Fibroblast of skin of scalp (primary cell): ENCODE measurements at regions not wholly inside any gene's neighbourhood (a gene's known extent, or its start where the extent isn't known, plus 50 kb on each side); places are given as distances from the start of the nearest gene placed in this dataset.
A peak's percentile ranks its signal among the peaks of the same experiment; 100 is the strongest.
"Not testable (repeated sequence)": the region's sequence is repeated elsewhere in the genome, so short reads cannot be mapped to it uniquely, and the experiment has no call there.

Source experiments
- DNase-seq: peaks from one replicate; pipeline ENCODE4 v3.0.0-alpha.2; 2013

DNA sequence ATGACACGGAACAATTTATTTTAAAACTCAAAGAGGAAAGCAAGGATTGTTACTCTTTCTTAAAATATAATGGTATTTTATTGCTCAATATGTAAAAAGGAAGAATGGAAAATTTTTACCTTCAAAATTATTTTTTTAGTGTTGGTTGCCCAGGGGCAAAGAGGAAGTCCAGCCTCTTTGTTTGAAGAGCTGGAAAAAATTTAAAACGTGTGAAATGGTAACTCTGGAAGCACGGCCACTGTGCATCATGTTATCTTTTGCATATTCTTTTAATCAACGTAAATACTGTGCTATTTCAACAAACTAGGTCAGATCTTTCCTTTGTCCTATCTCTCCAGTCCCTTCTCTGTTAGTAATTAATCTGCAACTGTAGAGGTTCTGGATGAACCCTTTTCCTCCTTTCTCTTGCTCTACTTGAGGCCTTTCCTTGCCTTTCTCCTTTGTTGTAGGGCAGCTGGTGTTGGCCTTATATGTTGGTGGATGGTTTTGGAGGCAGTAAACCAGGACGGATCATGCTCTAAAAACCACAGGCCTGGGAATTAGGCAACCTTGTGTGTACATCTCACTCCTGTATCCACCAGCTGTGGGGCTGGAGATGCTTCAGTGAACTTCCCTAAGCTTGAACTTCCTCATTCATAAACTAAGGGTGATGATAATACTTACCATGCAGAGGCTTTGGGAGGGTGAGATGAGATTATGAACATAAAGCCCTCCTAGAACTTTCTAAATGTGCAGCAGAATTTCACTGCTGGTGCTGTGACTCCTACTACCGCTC is 143.3 kb downstream of the PRL start:
- no peak for DNase-seq

- DNase-seq: no peak
Measured at GRCh38 chr6:22155551-22155950, 141.3 kb downstream of the PRL start.

GRCh38 chr6:22157233-22157632 is 139.6 kb downstream of the PRL start:
- DNase-seq: no peak

- peak; percentile 16 for DNase-seq
Measured at GRCh38 chr6:22164236-22164635, 132.6 kb downstream of the PRL start.

- DNase-seq: not testable (repeated sequence)
Measured at GRCh38 chr6:22171006-22171405, 125.8 kb downstream of the PRL start.

DNA sequence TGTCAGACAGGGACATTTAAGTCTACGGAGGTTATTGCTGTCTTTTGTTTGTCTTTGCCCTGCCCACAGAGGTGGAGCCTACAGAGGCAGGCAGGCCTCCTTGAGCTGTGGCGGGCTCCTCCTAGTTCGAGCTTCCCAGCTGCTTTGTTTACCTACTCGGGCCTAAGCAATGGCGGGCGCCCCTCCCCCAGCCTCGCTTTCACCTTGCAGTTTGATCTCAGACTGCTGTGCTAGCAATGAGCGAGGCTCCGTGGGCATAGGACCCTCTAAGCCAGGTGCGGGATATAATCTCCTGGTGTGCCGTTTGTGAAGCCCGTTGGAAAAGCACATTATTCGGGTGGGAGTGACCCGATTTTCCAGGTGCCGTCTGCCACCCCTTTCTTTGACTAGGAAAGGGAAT is 125.0 kb downstream of the PRL start:
- not testable (repeated sequence) for DNase-seq

DNA sequence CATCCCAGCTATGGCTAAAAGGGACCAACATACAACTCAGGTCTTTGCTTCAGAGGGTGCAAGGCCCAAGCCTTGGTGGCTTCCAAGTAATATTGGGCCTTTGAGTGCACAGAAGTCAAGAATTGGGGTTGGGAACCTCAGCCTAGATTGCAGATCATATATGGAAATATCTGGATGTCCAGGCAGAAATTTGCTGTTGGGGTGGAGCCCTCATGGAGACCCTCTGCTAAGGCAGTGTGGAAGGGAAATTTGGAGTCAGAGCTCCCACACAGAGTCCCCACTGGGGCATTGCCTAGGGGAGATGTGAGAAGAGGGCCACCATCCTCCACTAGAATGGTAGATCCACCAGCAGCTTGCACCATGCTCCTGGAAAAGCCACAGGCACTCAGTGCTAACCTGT is 123.5 kb downstream of the PRL start:
- DNase-seq: no peak

DNA sequence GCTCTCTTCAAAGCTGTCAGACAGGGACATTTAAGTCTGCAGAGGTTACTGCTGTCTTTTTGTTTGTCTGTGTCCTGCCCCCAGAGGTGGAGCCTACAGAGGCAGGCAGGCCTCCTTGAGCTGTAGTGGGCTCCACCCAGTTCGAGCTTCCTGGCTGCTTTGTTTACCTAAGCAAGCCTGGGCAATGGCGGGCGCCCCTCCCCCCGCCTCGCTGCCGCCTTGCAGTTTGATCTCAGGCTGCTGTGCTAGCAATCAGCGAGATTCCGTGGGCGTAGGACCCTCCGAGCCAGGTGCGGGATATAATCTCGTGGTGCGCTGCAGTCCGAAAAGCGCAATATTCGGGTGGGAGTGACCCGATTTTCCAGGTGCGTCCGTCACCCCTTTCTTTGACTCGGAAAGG is 116.6 kb downstream of the PRL start:
- not testable (repeated sequence) for DNase-seq

- no peak for DNase-seq
Measured at GRCh38 chr6:22184371-22184770, 112.5 kb downstream of the PRL start.

DNA sequence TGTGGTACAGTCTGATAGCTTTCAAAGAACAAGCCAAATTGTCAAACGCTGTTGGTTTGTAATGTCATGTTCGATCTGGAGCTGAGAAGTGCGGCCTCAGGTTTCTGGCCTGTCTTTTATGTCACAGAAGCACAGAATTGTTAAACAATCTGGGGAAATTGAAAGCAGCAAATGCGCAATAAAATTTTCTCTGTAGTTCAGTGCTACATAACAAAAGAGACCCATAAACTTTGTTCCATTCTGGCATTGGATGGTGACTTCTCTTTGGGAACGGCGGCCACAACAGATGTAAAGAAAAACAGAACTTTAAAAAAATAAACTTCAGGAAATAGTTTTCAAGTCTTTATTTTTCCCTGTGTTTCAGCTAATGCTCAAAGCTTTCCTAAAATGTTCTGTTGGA is 106.9 kb downstream of the PRL start:
- DNase-seq: no peak

- no peak for DNase-seq
Measured at GRCh38 chr6:22194188-22194921, 102.5 kb downstream of the PRL start.

GRCh38 chr6:22199771-22200170 is 97.1 kb downstream of the PRL start:
- DNase-seq: no peak

DNA sequence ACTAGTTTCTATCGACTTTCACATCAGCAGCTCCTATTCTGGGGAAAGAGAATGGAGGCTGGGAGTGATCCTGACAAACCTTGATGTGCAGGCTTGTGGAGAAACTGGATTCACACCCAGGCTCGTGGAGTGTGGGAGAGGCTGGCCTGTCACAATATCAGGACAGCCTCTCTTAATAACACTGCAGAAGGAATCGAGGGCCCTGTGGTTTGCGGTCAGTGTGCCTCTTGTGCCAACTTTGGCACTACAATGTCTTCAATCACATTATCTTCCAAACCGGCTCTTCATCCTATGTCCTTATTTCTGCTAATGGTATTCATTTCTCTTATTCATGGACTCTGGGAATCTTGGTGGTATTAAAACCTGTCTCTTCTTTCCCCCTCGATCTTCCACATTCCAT is 92.7 kb downstream of the PRL start:
- no peak for DNase-seq

DNA sequence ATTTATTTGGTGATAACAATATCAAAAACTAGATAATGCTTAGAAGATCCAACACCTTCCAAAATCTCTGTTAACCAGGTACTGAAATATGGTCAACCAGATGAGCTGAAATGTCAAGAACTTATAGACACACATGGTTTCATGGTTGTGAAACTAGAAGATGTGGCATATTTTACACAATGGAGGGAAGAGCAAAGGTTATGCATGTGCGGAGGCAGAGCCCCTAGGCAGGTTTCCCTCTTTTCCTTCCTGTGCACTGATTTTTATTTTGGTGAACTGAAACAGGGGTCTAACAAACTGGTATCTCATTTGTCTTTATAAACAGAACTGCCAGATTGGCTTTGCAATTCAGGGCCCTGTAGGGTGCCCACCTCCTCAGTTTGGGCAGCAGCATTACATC is 91.6 kb downstream of the PRL start:
- no peak for DNase-seq

GRCh38 chr6:22206106-22206505 is 90.7 kb downstream of the PRL start:
- no peak for DNase-seq

DNA sequence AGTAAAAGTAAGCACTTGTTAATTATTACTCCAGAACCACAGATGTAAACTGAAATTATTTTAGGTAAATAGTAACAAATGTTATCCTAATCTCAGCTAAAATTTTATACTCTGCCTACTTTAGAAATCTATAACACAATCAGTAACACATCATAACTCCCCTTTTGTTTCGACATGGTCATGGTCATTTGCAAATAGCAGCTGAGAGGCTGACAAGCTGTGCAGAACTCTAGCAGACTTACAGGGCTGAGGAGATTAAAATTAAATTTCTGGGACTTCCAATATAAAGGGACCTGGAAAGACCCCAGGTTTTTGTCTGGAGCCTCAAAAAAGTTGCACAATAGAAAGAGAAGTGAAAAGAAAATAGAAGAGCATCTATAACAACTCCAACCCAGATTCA is 88.8 kb downstream of the PRL start:
- DNase-seq: no peak

DNA sequence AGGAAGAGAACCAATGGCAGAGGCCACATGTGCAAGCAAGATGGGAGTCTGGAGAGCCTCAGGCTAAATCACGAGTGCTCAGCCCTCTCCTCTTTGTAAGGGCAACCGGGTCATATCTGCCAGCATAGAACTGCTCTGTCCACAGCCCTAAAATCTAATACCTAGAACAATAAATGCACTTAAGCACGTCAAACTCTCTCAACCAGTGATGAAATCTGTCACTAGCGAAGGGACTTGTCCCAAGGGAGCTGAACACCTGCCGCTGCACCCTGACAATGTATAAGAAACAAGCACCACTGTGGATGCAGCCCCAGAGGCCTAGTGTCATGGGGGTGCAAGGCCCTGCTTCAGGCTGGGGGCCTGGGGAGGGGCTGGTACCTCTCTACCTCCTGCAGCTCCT is 82.5 kb downstream of the PRL start:
- no peak for DNase-seq

DNA sequence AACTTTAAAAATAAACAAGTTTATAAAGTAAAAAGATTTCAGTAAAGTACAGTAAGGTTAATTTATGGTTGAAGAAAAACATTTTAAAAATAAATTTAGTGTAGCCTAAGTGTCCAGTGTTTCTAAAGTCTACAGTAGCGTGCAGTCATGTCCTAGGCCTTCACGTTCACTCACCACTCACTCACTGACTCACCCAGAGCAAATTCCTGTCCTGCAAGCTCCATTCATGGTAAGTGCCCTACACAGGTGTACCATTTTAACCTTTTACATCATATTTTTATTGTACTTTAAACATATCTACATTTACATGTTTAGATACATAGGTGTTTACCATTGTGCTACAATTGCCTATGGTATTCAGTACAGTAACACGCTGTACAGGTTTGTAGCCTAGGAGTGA is 81.4 kb downstream of the PRL start:
- not testable (repeated sequence) for DNase-seq

GRCh38 chr6:22218410-22218809 is 78.4 kb downstream of the PRL start:
- no peak for DNase-seq

DNA sequence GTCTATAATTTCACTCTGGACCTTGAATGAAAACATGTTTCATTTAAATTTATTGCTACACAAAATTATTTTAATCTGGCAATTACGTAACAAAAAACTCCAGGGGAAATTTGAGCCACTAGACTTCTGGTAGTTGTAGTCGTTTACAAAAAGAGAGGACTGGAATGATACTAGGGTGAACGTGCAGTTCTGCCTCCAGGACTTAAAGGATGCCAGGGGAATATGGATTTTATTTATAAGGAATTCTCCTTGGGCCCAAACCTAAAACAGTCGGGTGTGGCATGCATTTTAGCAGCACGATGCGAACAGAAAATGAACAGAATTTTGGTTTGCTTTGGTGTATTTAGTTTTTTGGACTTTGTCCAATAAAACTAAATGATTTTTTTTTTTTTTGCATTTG is 76.9 kb downstream of the PRL start:
- peak; percentile 53 for DNase-seq

- no peak for DNase-seq
Measured at GRCh38 chr6:22221211-22221610, 75.6 kb downstream of the PRL start.

DNA sequence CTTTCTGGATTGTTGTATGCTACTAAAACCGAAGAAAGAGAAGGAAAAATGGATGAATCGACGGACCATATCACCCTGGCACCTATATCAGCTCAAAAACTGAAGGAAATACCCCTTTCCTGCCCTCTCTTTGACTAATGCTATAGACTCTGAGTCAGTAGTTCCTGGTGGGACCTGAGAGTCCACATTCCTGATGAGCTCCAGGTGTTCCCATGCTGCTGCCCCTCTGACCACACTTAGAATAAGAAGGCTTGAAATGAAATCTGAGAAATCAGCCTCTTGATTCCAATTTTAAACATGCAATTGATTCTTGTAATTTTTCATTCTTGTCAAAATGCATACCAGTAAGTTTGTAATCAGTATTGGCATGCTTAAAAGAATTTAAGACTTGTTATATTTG is 75.2 kb downstream of the PRL start:
- DNase-seq: peak; percentile 33

- DNase-seq: peak; percentile 23
Measured at GRCh38 chr6:22222469-22222868, 74.4 kb downstream of the PRL start.
